ENCODE measurements at regions not wholly inside any gene's neighbourhood (a gene's known extent, or its start where the extent isn't known, plus 50 kb on each side); places are given as distances from the start of the nearest gene placed in this dataset.

DNA sequence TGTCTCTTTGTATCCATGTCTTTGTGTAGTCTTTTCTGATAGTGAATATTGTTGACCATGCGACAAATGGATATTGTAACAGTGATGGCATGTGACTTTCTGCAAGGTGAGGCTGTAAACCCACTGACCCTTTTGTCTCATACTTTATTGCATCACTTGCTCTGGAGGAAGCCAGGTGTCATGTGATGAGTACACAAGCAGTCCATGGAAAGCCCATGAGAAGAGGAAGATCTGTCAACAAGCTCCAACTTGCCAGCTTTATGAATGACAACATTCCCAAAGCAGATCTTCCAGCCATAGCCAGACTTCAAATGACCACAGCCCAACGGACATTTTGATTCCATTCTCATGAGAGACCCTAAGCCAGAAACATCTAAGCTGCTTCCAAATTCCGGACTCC lies 450.1 kb upstream of the ACTBL2 start:
- Histone ChIP-seq H3K4me2 (ENCODE audit: low read length) (no peak overlapping the region), H4K20me1 (ENCODE audit: insufficient read depth, low read length) (no peaks in the 10 kb centered on the region), H3K9me3 (ENCODE audit: insufficient read depth, low read depth, low read length) (no peaks in the 10 kb centered on the region), H3K27me3 (ENCODE audit: insufficient read depth, low read length) (no peaks in the 10 kb centered on the region), H3K9ac (ENCODE audit: low read length) (no peak overlapping the region), H3K4me3 (ENCODE audit: insufficient read depth, low read depth, low read length) (no peak overlapping the region), H3K4me1 (ENCODE audit: insufficient read depth, low read length) (no peaks in the 10 kb centered on the region), H3K36me3 (ENCODE audit: insufficient read depth, low read length) (no peaks in the 10 kb centered on the region), H3K27ac (ENCODE audit: low read depth, low read length) (no peak overlapping the region), H2AFZ (ENCODE audit: low read depth, low read length) (no peak overlapping the region), H3K79me2 (ENCODE audit: insufficient read depth, low read length) (no peaks in the 10 kb centered on the region)
- no peaks in the 10 kb centered on the region for H3K4me1 Mint-ChIP-seq (ENCODE audit: low read depth, unreplicated experiment)
- H3K9me3 Mint-ChIP-seq (ENCODE audit: unreplicated experiment): peaks cover 9% of the 10 kb centered on the region
- H3K4me3 Mint-ChIP-seq (ENCODE audit: unreplicated experiment): no peak overlapping the region
- no peaks in the 10 kb centered on the region for H3K36me3 Mint-ChIP-seq (ENCODE audit: low read depth, unreplicated experiment)
- TF ChIP-seq, protein P1, sequence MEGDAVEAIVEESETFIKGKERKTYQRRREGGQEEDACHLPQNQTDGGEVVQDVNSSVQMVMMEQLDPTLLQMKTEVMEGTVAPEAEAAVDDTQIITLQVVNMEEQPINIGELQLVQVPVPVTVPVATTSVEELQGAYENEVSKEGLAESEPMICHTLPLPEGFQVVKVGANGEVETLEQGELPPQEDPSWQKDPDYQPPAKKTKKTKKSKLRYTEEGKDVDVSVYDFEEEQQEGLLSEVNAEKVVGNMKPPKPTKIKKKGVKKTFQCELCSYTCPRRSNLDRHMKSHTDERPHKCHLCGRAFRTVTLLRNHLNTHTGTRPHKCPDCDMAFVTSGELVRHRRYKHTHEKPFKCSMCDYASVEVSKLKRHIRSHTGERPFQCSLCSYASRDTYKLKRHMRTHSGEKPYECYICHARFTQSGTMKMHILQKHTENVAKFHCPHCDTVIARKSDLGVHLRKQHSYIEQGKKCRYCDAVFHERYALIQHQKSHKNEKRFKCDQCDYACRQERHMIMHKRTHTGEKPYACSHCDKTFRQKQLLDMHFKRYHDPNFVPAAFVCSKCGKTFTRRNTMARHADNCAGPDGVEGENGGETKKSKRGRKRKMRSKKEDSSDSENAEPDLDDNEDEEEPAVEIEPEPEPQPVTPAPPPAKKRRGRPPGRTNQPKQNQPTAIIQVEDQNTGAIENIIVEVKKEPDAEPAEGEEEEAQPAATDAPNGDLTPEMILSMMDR (IDR thresholded peaks at IDR 0.05; ENCODE audit: insufficient read depth, low read depth, low read length): no peak
- no peak for TF ChIP-seq EZH2 (IDR thresholded peaks at IDR 0.05; ENCODE audit: insufficient read depth, low read length)
- FAIRE-seq (no peak), DNase-seq (ENCODE audit: low read depth) (no peak)
- H3K27ac Mint-ChIP-seq (ENCODE audit: unreplicated experiment): no peak overlapping the region
- H3K27me3 Mint-ChIP-seq (ENCODE audit: low read depth, unreplicated experiment): no peaks in the 10 kb centered on the region

GRCh38 chr5:57931807-57932206 lies 449.2 kb upstream of the ACTBL2 start:
- Histone ChIP-seq H3K79me2 (ENCODE audit: insufficient read depth, low read length) (no peaks in the 10 kb centered on the region), H3K27ac (ENCODE audit: low read depth, low read length) (no peak overlapping the region), H3K9ac (ENCODE audit: low read length) (no peak overlapping the region), H4K20me1 (ENCODE audit: insufficient read depth, low read length) (no peaks in the 10 kb centered on the region), H2AFZ (ENCODE audit: low read depth, low read length) (no peak overlapping the region), H3K4me1 (ENCODE audit: insufficient read depth, low read length) (no peaks in the 10 kb centered on the region), H3K4me3 (ENCODE audit: insufficient read depth, low read depth, low read length) (no peak overlapping the region), H3K4me2 (ENCODE audit: low read length) (no peak overlapping the region), H3K36me3 (ENCODE audit: insufficient read depth, low read length) (no peaks in the 10 kb centered on the region), H3K27me3 (ENCODE audit: insufficient read depth, low read length) (no peaks in the 10 kb centered on the region), H3K9me3 (ENCODE audit: insufficient read depth, low read depth, low read length) (no peaks in the 10 kb centered on the region)
- Mint-ChIP-seq H3K4me1 (ENCODE audit: low read depth, unreplicated experiment) (no peaks in the 10 kb centered on the region), H3K27me3 (ENCODE audit: low read depth, unreplicated experiment) (no peaks in the 10 kb centered on the region), H3K4me3 (ENCODE audit: unreplicated experiment) (no peak overlapping the region), H3K9me3 (ENCODE audit: unreplicated experiment) (peaks cover 9% of the 10 kb centered on the region), H3K36me3 (ENCODE audit: low read depth, unreplicated experiment) (no peaks in the 10 kb centered on the region), H3K27ac (ENCODE audit: unreplicated experiment) (no peak overlapping the region)
- no peak for FAIRE-seq
- TF ChIP-seq EZH2 (IDR thresholded peaks at IDR 0.05; ENCODE audit: insufficient read depth, low read length): no peak
- TF ChIP-seq, protein P1 (IDR thresholded peaks at IDR 0.05; ENCODE audit: insufficient read depth, low read depth, low read length): no peak
- no peak for DNase-seq (ENCODE audit: low read depth)

DNA sequence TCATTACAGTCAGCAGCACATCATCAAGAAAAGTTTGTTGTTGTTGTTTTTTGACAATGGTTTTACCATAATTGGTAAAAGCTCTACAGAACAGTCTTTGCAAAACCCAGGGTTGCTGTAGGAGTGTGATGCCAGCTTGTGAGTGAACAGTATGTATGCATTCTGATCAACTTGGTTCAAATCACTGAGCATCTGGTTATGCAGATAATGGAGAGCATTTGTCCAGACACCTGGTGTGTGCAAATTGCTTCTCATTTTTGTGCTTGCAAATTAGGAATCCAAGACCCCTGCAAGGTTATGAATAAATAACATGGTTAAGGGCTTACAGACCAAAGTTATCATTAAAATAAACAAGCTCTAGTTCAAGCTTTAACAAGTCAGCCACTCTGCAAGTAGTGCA lies 448.7 kb upstream of the ACTBL2 start:
- H3K4me2 ChIP-seq (ENCODE audit: low read length): no peak overlapping the region
- H3K27me3 ChIP-seq (ENCODE audit: insufficient read depth, low read length): no peaks in the 10 kb centered on the region
- no peaks in the 10 kb centered on the region for H3K9me3 ChIP-seq (ENCODE audit: insufficient read depth, low read depth, low read length)
- Mint-ChIP-seq H3K4me3 (ENCODE audit: unreplicated experiment) (no peak overlapping the region), H3K27ac (ENCODE audit: unreplicated experiment) (no peak overlapping the region), H3K27me3 (ENCODE audit: low read depth, unreplicated experiment) (no peaks in the 10 kb centered on the region), H3K36me3 (ENCODE audit: low read depth, unreplicated experiment) (no peaks in the 10 kb centered on the region), H3K4me1 (ENCODE audit: low read depth, unreplicated experiment) (no peaks in the 10 kb centered on the region), H3K9me3 (ENCODE audit: unreplicated experiment) (peaks cover 9% of the 10 kb centered on the region)
- no peak overlapping the region for H3K27ac ChIP-seq (ENCODE audit: low read depth, low read length)
- DNase-seq (ENCODE audit: low read depth) (no peak), FAIRE-seq (no peak)
- H2AFZ ChIP-seq (ENCODE audit: low read depth, low read length): no peak overlapping the region
- H3K36me3 ChIP-seq (ENCODE audit: insufficient read depth, low read length): no peaks in the 10 kb centered on the region
- no peaks in the 10 kb centered on the region for H3K4me1 ChIP-seq (ENCODE audit: insufficient read depth, low read length)
- H3K79me2 ChIP-seq (ENCODE audit: insufficient read depth, low read length): no peaks in the 10 kb centered on the region
- TF ChIP-seq, protein P1 (IDR thresholded peaks at IDR 0.05; ENCODE audit: insufficient read depth, low read depth, low read length): no peak
- no peak for TF ChIP-seq EZH2 (IDR thresholded peaks at IDR 0.05; ENCODE audit: insufficient read depth, low read length)
- no peak overlapping the region for H3K4me3 ChIP-seq (ENCODE audit: insufficient read depth, low read depth, low read length)
- no peak overlapping the region for H3K9ac ChIP-seq (ENCODE audit: low read length)
- H4K20me1 ChIP-seq (ENCODE audit: insufficient read depth, low read length): no peaks in the 10 kb centered on the region
